Mesendoderm (in vitro differentiated cells): ENCODE measurements at regions not wholly inside any gene's neighbourhood (a gene's known extent, or its start where the extent isn't known, plus 50 kb on each side); places are given as distances from the start of the nearest gene placed in this dataset.

Experiments
- DNase-seq: peaks from one replicate; pipeline ENCODE4 v3.0.0; 2013
- H2AK5ac ChIP-seq: 2 replicates; pipeline ENCODE4 v1.6.1; 2013; ENCODE audit warnings: low read length, inconsistent platforms
- H2BK120ac ChIP-seq: 2 replicates; pipeline ENCODE4 v1.6.1; 2013; ENCODE audit warnings: low read depth, mild to moderate bottlenecking, low read length, moderate library complexity, mixed read lengths
- H2BK15ac ChIP-seq: replicated peaks from 2 replicates; pipeline ENCODE4 v1.6.1; 2013; ENCODE audit warnings: low read depth, mild to moderate bottlenecking, moderate library complexity
- H2BK5ac ChIP-seq: 2 replicates; pipeline ENCODE4 v1.6.1; 2013; ENCODE audit warnings: low read length, inconsistent platforms
- H3K18ac ChIP-seq: 2 replicates; pipeline ENCODE4 v1.6.1; 2013; ENCODE audit warnings: mild to moderate bottlenecking, low read length, mixed read lengths
- H3K23ac ChIP-seq: one replicate; pipeline ENCODE4 v1.6.1; 2013; ENCODE audit warnings: low read length
- H3K27ac ChIP-seq: 2 replicates; pipeline ENCODE4 v1.5.1; 2013; ENCODE audit warnings: low read depth, mild to moderate bottlenecking, inconsistent platforms, low read length, moderate library complexity
- H3K27me3 ChIP-seq: 2 replicates; pipeline ENCODE4 v1.6.1; 2013; ENCODE audit warnings: low read length, control low read depth, mild to moderate bottlenecking, inconsistent platforms; ENCODE audit not compliant: insufficient read depth, poor library complexity
- H3K36me3 ChIP-seq: 2 replicates; pipeline ENCODE4 v1.6.1; 2013; ENCODE audit warnings: low read length, inconsistent platforms; ENCODE audit not compliant: control insufficient read depth, insufficient read depth
- H3K4ac ChIP-seq: one replicate; pipeline ENCODE4 v1.6.1; 2013; ENCODE audit warnings: low read depth, mild to moderate bottlenecking, low read length, moderate library complexity
- H3K4me1 ChIP-seq: 2 replicates; pipeline ENCODE4 v1.6.1; 2013; ENCODE audit warnings: low read depth, low read length, inconsistent platforms; ENCODE audit not compliant: control insufficient read depth
- H3K4me2 ChIP-seq: 2 replicates; pipeline ENCODE4 v1.6.1; 2013; ENCODE audit warnings: low read length
- H3K4me3 ChIP-seq: 2 replicates; pipeline ENCODE4 v1.5.1; 2013; ENCODE audit warnings: mild to moderate bottlenecking, low read length
- H3K56ac ChIP-seq: one replicate; pipeline ENCODE4 v1.6.1; 2013; ENCODE audit warnings: low read length
- H3K79me1 ChIP-seq: 2 replicates; pipeline ENCODE4 v1.6.1; 2013; ENCODE audit warnings: low read length, inconsistent platforms
- H3K79me2 ChIP-seq: 2 replicates; pipeline ENCODE4 v1.6.1; 2013; ENCODE audit warnings: mild to moderate bottlenecking, low read length; ENCODE audit not compliant: control insufficient read depth, insufficient read depth
- H3K9ac ChIP-seq: 2 replicates; pipeline ENCODE4 v1.6.1; 2013; ENCODE audit warnings: low read length, inconsistent platforms
- H4K5ac ChIP-seq: one replicate; pipeline ENCODE4 v1.6.1; 2013; ENCODE audit warnings: low read length
- H4K8ac ChIP-seq: one replicate; pipeline ENCODE4 v1.6.1; 2013; ENCODE audit warnings: low read depth, mild to moderate bottlenecking, control low read depth, low read length, moderate library complexity
- WGBS: extraction: QIAGEN DNeasy Blood & Tissue Kit; methylation state at CpG from one replicate; pipeline ENCODE4 v1.1.7; 2013; ENCODE audit warnings: low lambda C conversion rate, missing lambda C conversion rate; ENCODE audit not compliant: insufficient coverage; ENCODE audit errors: extremely low coverage; 5-methylcytosine and 5-hydroxymethylcytosine counted together

GRCh38 chr13:90708128-90708527 is 639.4 kb upstream of the MIR17HG start:
- Histone ChIP-seq H2AK5ac (no peak overlapping the region), H3K27ac (no peak overlapping the region), H4K5ac (no peak overlapping the region), H3K4me3 (no peak overlapping the region), H3K18ac (no peak overlapping the region), H2BK15ac (no peak overlapping the region), H3K79me1 (no peaks in the 10 kb centered on the region), H3K79me2 (no peaks in the 10 kb centered on the region), H3K23ac (no peak overlapping the region), H3K56ac (no peak overlapping the region), H3K4me2 (no peak overlapping the region), H2BK120ac (no peak overlapping the region), H3K27me3 (no peaks in the 10 kb centered on the region), H3K4ac (no peak overlapping the region), H3K9ac (no peak overlapping the region), H3K4me1 (no peaks in the 10 kb centered on the region), H4K8ac (no peak overlapping the region), H2BK5ac (no peak overlapping the region), H3K36me3 (no peaks in the 10 kb centered on the region)
- WGBS, result no CpG with 5 or more reads among the region's 1 CpG
- DNase-seq, result no peak

DNA sequence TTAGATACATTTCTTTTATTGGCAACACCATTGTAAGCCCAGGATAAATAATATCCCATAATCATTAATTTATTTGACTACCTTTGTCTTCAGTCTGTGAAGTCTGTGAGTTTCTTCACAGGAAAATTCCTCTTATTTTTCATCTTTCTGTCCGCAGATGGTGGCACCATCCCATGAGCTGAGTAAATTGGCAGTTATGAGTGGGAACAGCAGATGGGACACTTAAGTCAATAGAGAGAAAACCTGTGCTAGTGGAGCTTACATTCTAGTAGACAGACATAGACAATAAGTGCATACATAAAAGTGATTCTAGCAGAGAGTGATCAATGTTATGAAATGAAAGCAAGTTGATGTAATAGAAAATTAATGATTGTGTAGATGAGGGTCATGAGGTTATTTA is 638.2 kb upstream of the MIR17HG start:
- H3K79me2 ChIP-seq, result no peaks in the 10 kb centered on the region
- no peak overlapping the region for H2BK5ac ChIP-seq
- no peak overlapping the region for H3K4ac ChIP-seq
- no CpG with 5 or more reads among the region's 1 CpG for WGBS
- no peaks in the 10 kb centered on the region for H3K27me3 ChIP-seq
- H3K4me3 ChIP-seq, result no peak overlapping the region
- H2BK120ac ChIP-seq, result no peak overlapping the region
- no peak overlapping the region for H2AK5ac ChIP-seq
- no peaks in the 10 kb centered on the region for H3K79me1 ChIP-seq
- DNase-seq, result no peak
- H3K36me3 ChIP-seq, result no peaks in the 10 kb centered on the region
- H3K27ac ChIP-seq, result no peak overlapping the region
- H3K18ac ChIP-seq, result no peak overlapping the region
- H3K23ac ChIP-seq, result no peak overlapping the region
- H4K8ac ChIP-seq, result no peak overlapping the region
- no peaks in the 10 kb centered on the region for H3K4me1 ChIP-seq
- no peak overlapping the region for H3K9ac ChIP-seq
- no peak overlapping the region for H2BK15ac ChIP-seq
- no peak overlapping the region for H3K56ac ChIP-seq
- H3K4me2 ChIP-seq, result no peak overlapping the region
- H4K5ac ChIP-seq, result no peak overlapping the region

DNA sequence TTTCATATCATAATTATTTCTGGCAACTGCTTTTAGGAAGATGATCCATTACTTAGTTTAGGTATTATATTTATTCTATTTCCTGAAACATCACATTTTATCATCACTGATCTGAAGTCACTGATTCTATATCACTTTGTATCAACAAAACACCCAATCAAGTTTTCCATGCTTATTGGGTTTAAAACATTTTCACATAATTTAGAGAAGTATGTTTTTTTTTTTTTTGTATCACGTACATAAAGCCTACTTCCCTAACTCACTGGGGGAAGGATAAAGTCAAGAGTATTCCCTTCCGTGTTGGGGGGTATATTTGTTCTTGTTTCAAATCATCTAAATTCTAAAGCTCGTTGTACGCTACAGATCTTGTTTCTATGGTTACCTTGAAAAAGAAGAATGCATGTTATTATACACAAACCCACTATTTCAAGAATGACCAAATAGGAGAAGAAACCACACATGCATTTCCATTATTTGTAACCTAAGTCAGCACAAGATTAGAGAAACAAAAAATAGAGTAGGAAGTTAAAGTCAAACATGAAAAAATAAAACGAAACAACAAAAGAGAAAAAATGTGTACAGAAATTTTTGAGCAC is 637.2 kb upstream of the MIR17HG start:
- Histone ChIP-seq H3K79me2 (no peaks in the 10 kb centered on the region), H3K56ac (no peak overlapping the region), H3K9ac (no peak overlapping the region), H3K4me2 (no peak overlapping the region), H4K8ac (no peak overlapping the region), H3K27me3 (no peaks in the 10 kb centered on the region), H3K36me3 (no peaks in the 10 kb centered on the region), H4K5ac (no peak overlapping the region), H3K18ac (no peak overlapping the region), H2BK15ac (no peak overlapping the region), H3K4me1 (no peaks in the 10 kb centered on the region), H3K4me3 (no peak overlapping the region), H2BK120ac (no peak overlapping the region), H3K79me1 (no peaks in the 10 kb centered on the region), H2BK5ac (no peak overlapping the region), H3K27ac (no peak overlapping the region), H3K4ac (no peak overlapping the region), H3K23ac (no peak overlapping the region), H2AK5ac (no peak overlapping the region)
- WGBS, result no CpG with 5 or more reads among the region's 5 CpGs
- DNase-seq, result no peak

DNA sequence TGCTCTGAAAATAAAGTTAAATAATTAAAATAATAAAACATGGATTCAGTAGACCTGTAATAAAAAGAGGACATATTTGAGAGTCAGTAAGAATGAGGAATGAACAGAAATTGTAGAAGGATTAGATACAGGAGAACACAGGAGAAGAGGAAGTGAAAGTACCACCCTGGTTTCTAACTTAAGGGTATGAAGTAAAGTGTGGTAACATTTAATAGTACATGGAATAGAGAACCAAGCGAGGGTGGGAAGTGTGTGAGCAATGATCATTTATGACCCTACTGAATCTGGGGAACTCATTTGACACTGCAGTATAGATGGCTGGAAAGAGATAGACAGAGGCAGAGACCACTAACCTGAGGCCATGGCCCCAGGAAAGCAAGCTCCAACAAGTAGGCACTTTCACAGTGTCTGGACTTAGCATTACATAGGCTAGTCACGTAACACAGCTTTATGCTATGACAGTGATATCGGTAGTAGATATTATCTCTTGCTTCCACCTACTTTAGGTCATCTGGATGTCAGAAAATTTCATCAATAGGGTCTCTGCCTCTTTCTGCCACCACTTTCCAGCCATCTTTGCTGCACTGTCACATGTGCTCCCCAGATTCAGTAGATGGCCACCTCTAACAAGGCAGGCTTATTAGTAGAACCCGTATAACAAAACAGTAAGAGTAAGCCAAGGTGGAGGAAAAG is 633.9 kb upstream of the MIR17HG start:
- no peak overlapping the region for H2BK120ac ChIP-seq
- no peaks in the 10 kb centered on the region for H3K79me2 ChIP-seq
- H3K27ac ChIP-seq, result no peak overlapping the region
- no peaks in the 10 kb centered on the region for H3K79me1 ChIP-seq
- H3K23ac ChIP-seq, result no peak overlapping the region
- DNase-seq, result no peak
- H4K5ac ChIP-seq, result no peak overlapping the region
- H3K4me1 ChIP-seq, result peaks cover 2% of the 10 kb centered on the region
- H4K8ac ChIP-seq, result no peak overlapping the region
- H3K56ac ChIP-seq, result no peak overlapping the region
- no peak overlapping the region for H3K18ac ChIP-seq
- no peak overlapping the region for H2BK5ac ChIP-seq
- no peak overlapping the region for H3K9ac ChIP-seq
- no CpG with 5 or more reads among the region's 4 CpGs for WGBS
- H3K27me3 ChIP-seq, result no peaks in the 10 kb centered on the region
- H3K4ac ChIP-seq, result no peak overlapping the region
- no peak overlapping the region for H3K4me2 ChIP-seq
- H2BK15ac ChIP-seq, result no peak overlapping the region
- H3K36me3 ChIP-seq, result no peaks in the 10 kb centered on the region
- no peak overlapping the region for H2AK5ac ChIP-seq
- no peak overlapping the region for H3K4me3 ChIP-seq

DNA sequence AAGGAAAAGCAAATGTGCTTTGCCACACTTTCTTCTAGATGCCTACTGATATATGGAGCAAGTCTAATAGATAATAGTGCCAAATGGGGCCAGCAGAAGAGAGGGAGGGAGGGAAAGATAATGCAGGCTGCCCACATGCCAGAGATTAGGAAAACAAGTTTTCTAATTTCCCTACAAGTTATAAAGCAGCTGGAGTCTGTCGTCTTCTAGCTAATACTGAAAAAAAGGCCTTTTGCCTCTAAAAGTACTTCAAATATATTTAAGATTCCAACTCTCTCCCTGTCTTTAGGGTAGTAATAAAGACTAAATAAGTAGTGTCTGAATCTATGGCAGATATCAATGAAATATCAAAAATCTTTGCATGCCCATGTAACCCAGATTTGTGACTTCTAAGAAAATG is 632.0 kb upstream of the MIR17HG start:
- H3K79me1 ChIP-seq, result no peaks in the 10 kb centered on the region
- H3K27ac ChIP-seq, result no peak overlapping the region
- H3K36me3 ChIP-seq, result no peaks in the 10 kb centered on the region
- no peak overlapping the region for H3K4me3 ChIP-seq
- H3K9ac ChIP-seq, result no peak overlapping the region
- no peaks in the 10 kb centered on the region for H3K27me3 ChIP-seq
- H2AK5ac ChIP-seq, result no peak overlapping the region
- WGBS, result no CpG with 5 or more reads among the region's 1 CpG
- H3K56ac ChIP-seq, result no peak overlapping the region
- H3K79me2 ChIP-seq, result no peaks in the 10 kb centered on the region
- H3K4ac ChIP-seq, result no peak overlapping the region
- H4K5ac ChIP-seq, result no peak overlapping the region
- DNase-seq, result no peak
- H3K4me2 ChIP-seq, result no peak overlapping the region
- no peak overlapping the region for H2BK5ac ChIP-seq
- H3K23ac ChIP-seq, result no peak overlapping the region
- no peak overlapping the region for H3K18ac ChIP-seq
- H2BK120ac ChIP-seq, result no peak overlapping the region
- no peak overlapping the region for H4K8ac ChIP-seq
- H2BK15ac ChIP-seq, result no peak overlapping the region
- peaks cover 2% of the 10 kb centered on the region for H3K4me1 ChIP-seq
